ENCODE measurements at regions not wholly inside any gene's neighbourhood (a gene's known extent, or its start where the extent isn't known, plus 50 kb on each side); places are given as distances from the start of the nearest gene placed in this dataset.
"Not testable (repeated sequence)": the region's sequence is repeated elsewhere in the genome, so short reads cannot be mapped to it uniquely, and the experiment has no call there.

DNA sequence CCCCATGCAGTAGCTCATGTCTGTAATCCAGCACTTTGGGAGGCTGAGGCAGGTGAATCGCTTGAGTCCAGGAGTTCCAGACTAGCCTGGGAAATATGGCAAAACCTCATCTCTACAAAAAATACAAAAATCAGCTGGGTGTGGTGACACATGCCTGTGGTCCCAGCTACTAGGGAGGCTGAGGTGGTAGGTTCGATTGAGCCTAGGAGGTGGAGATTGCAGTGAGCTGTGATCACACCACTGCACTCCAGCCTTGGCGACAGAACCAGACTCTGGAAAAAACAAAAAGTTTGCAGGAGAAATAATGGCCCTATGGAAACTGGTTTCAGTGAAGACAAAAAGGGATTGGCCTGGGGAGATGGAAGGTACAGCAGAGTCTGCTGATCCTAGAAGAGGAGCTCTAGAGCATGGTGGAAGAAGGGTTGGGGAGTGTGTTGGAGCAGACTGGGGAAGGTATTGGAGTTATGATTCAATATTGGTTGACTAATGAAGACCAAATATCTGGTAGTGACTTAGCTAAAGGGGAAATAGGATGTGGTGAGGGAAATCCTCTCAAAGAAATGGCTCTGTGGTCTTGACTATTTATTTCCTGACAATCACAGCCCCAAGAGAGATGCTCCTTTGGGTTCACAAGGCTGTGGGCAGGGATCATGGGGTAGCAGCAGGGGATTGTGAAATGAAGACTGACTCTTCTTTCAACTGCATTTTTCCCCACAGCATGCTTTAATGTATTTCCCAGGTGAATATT lies 281.9 kb downstream of the UTRN start:
- no peaks in the 10 kb centered on the region for H3K9me3 ChIP-seq (ENCODE audit: insufficient read depth, low read length)
- no peak for DNase-seq (ENCODE audit: low read depth, low spot score)
- peaks cover 4% of the 10 kb centered on the region for H3K36me3 ChIP-seq (ENCODE audit: insufficient read depth, insufficient read length, low read length)
- H3K27me3 ChIP-seq (ENCODE audit: insufficient read depth, insufficient read length): no peaks in the 10 kb centered on the region
- no peak overlapping the region for H3K9ac ChIP-seq (ENCODE audit: insufficient read length, low read depth)
- H3K4me1 ChIP-seq (ENCODE audit: insufficient read depth, insufficient read length): no peaks in the 10 kb centered on the region
- TF ChIP-seq ZNF274 (IDR thresholded peaks at IDR 0.05; ENCODE audit: low read depth, low read length) (no peak), SUZ12 (IDR thresholded peaks at IDR 0.05; ENCODE audit: extremely low read depth, insufficient read depth, insufficient read length) (no peak), YY1 (IDR thresholded peaks at IDR 0.05; ENCODE audit: insufficient read depth, insufficient read length) (no peak)
- no peak overlapping the region for H3K4me3 ChIP-seq (ENCODE audit: insufficient read length, low read depth)

DNA sequence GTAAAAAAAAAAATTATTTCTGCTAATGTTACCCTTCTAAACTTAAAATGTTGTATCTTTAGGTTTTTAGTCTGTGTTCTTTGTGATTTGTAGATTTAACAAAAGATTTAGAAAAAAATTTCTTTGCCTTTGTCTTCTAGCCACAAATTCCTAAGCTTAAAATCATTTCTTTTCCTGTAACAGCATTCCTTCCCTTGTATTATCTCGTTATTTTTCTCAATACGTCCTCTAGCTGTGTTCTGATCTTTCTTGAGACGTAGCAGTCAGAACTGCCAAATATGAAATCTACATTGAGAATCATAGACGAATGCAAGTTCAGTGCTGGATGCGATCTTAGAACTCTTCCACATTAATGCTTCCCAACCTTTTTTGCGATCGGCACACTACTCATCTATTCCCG lies 283.1 kb downstream of the UTRN start:
- Histone ChIP-seq H3K9ac (ENCODE audit: insufficient read length, low read depth) (no peak overlapping the region), H3K9me3 (ENCODE audit: insufficient read depth, low read length) (no peaks in the 10 kb centered on the region), H3K4me3 (ENCODE audit: insufficient read length, low read depth) (no peak overlapping the region), H3K4me1 (ENCODE audit: insufficient read depth, insufficient read length) (no peaks in the 10 kb centered on the region), H3K27me3 (ENCODE audit: insufficient read depth, insufficient read length) (no peaks in the 10 kb centered on the region), H3K36me3 (ENCODE audit: insufficient read depth, insufficient read length, low read length) (peaks cover 4% of the 10 kb centered on the region)
- no peak for DNase-seq (ENCODE audit: low read depth, low spot score)
- no peak for TF ChIP-seq YY1 (IDR thresholded peaks at IDR 0.05; ENCODE audit: insufficient read depth, insufficient read length)
- no peak for TF ChIP-seq ZNF274 (IDR thresholded peaks at IDR 0.05; ENCODE audit: low read depth, low read length)
- TF ChIP-seq SUZ12 (IDR thresholded peaks at IDR 0.05; ENCODE audit: extremely low read depth, insufficient read depth, insufficient read length): no peak

DNA sequence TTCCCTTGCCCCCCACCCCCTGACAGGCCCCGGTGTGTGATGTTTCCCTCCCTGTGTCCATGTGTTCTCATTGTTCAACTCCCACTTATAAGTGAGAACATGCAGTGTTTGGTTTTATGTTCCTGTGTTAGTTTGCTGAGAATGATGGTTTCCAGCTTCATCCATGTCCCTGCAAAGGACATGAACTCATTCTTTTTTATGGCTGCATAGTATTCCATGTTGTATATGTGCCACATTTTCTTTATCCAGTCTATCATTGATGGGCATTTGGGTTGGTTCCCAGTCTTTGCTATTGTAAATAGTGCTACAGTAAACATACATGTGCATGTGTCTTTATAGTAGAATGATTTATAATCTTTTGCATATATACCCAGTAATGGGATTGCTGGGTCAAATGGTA lies 287.4 kb downstream of the UTRN start:
- not testable (repeated sequence) for DNase-seq (ENCODE audit: low read depth, low spot score); H3K9me3 ChIP-seq (ENCODE audit: insufficient read depth, low read length); H3K9ac ChIP-seq (ENCODE audit: insufficient read length, low read depth); H3K27me3 ChIP-seq (ENCODE audit: insufficient read depth, insufficient read length); H3K36me3 ChIP-seq (ENCODE audit: insufficient read depth, insufficient read length, low read length); H3K4me3 ChIP-seq (ENCODE audit: insufficient read length, low read depth); H3K4me1 ChIP-seq (ENCODE audit: insufficient read depth, insufficient read length)

DNA sequence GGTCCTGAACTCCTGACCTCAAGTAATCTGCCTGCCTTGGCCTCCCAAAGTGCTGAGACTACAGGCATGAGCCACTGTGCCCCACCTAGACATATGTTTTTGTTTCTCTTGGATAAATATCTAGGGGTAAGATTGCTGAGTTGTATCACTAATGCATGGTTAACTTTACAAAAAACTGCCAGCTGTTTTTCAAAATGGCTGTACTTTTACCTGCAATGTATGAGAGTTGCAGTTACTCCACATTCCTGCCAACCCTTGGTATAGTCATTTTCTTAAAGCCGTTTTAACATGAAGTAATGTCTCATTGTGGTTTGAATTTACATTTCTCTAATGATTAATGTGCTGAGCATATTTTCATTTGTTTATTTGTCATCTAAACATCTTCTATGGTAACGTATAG lies 289.7 kb downstream of the UTRN start:
- H3K27me3 ChIP-seq (ENCODE audit: insufficient read depth, insufficient read length): no peaks in the 10 kb centered on the region
- no peak overlapping the region for H3K9ac ChIP-seq (ENCODE audit: insufficient read length, low read depth)
- no peaks in the 10 kb centered on the region for H3K9me3 ChIP-seq (ENCODE audit: insufficient read depth, low read length)
- TF ChIP-seq ZNF274 (IDR thresholded peaks at IDR 0.05; ENCODE audit: low read depth, low read length) (no peak), YY1 (IDR thresholded peaks at IDR 0.05; ENCODE audit: insufficient read depth, insufficient read length) (no peak), SUZ12 (IDR thresholded peaks at IDR 0.05; ENCODE audit: extremely low read depth, insufficient read depth, insufficient read length) (no peak)
- no peak overlapping the region for H3K4me3 ChIP-seq (ENCODE audit: insufficient read length, low read depth)
- DNase-seq (ENCODE audit: low read depth, low spot score): no peak
- H3K36me3 ChIP-seq (ENCODE audit: insufficient read depth, insufficient read length, low read length): peaks cover 6% of the 10 kb centered on the region
- H3K4me1 ChIP-seq (ENCODE audit: insufficient read depth, insufficient read length): no peaks in the 10 kb centered on the region

DNA sequence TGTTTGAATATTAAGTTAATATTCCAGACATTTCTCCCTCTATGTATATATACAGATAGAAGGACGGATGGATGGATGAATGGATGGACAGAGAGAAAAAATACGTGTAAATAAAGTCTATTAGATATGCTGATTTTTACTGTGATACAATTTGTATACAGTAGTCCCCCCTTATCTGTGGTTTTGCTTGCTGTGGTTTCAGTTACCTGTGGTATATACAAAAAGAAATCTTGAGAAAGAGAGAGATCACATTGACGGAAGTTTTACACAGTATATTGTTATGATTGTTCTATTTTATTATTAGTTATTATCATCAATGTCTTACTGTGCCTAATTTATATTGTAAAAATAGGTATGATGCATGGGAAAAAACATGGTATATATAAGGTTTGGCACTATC lies 290.2 kb downstream of the UTRN start:
- H3K9ac ChIP-seq (ENCODE audit: insufficient read length, low read depth): no peak overlapping the region
- peaks cover 6% of the 10 kb centered on the region for H3K36me3 ChIP-seq (ENCODE audit: insufficient read depth, insufficient read length, low read length)
- DNase-seq (ENCODE audit: low read depth, low spot score): no peak
- no peaks in the 10 kb centered on the region for H3K9me3 ChIP-seq (ENCODE audit: insufficient read depth, low read length)
- H3K4me1 ChIP-seq (ENCODE audit: insufficient read depth, insufficient read length): no peaks in the 10 kb centered on the region
- no peak for TF ChIP-seq YY1 (IDR thresholded peaks at IDR 0.05; ENCODE audit: insufficient read depth, insufficient read length)
- TF ChIP-seq SUZ12 (IDR thresholded peaks at IDR 0.05; ENCODE audit: extremely low read depth, insufficient read depth, insufficient read length): no peak
- TF ChIP-seq ZNF274 (IDR thresholded peaks at IDR 0.05; ENCODE audit: low read depth, low read length): no peak
- H3K27me3 ChIP-seq (ENCODE audit: insufficient read depth, insufficient read length): no peaks in the 10 kb centered on the region
- no peak overlapping the region for H3K4me3 ChIP-seq (ENCODE audit: insufficient read length, low read depth)

DNA sequence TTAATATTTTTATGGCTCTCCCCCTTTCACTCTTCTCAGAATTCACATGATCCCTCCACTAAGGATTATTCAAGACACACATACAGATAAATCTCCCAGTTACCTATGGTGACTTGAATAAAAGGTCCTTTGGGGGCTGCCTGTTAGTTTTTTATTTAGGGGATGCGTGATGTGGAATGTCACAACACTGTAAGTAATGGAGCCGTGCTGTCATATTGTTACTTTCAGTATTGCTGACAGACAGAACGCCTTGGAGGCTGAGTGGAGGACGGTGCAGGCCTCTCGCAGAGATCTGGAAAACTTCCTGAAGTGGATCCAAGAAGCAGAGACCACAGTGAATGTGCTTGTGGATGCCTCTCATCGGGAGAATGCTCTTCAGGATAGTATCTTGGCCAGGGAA lies 291.7 kb downstream of the UTRN start:
- H3K9ac ChIP-seq (ENCODE audit: insufficient read length, low read depth): no peak overlapping the region
- H3K36me3 ChIP-seq (ENCODE audit: insufficient read depth, insufficient read length, low read length): peaks cover 6% of the 10 kb centered on the region
- H3K4me3 ChIP-seq (ENCODE audit: insufficient read length, low read depth): no peak overlapping the region
- H3K9me3 ChIP-seq (ENCODE audit: insufficient read depth, low read length): no peaks in the 10 kb centered on the region
- no peak for TF ChIP-seq ZNF274 (IDR thresholded peaks at IDR 0.05; ENCODE audit: low read depth, low read length)
- TF ChIP-seq SUZ12 (IDR thresholded peaks at IDR 0.05; ENCODE audit: extremely low read depth, insufficient read depth, insufficient read length): no peak
- TF ChIP-seq YY1 (IDR thresholded peaks at IDR 0.05; ENCODE audit: insufficient read depth, insufficient read length): no peak
- no peaks in the 10 kb centered on the region for H3K4me1 ChIP-seq (ENCODE audit: insufficient read depth, insufficient read length)
- no peak for DNase-seq (ENCODE audit: low read depth, low spot score)
- no peaks in the 10 kb centered on the region for H3K27me3 ChIP-seq (ENCODE audit: insufficient read depth, insufficient read length)

DNA sequence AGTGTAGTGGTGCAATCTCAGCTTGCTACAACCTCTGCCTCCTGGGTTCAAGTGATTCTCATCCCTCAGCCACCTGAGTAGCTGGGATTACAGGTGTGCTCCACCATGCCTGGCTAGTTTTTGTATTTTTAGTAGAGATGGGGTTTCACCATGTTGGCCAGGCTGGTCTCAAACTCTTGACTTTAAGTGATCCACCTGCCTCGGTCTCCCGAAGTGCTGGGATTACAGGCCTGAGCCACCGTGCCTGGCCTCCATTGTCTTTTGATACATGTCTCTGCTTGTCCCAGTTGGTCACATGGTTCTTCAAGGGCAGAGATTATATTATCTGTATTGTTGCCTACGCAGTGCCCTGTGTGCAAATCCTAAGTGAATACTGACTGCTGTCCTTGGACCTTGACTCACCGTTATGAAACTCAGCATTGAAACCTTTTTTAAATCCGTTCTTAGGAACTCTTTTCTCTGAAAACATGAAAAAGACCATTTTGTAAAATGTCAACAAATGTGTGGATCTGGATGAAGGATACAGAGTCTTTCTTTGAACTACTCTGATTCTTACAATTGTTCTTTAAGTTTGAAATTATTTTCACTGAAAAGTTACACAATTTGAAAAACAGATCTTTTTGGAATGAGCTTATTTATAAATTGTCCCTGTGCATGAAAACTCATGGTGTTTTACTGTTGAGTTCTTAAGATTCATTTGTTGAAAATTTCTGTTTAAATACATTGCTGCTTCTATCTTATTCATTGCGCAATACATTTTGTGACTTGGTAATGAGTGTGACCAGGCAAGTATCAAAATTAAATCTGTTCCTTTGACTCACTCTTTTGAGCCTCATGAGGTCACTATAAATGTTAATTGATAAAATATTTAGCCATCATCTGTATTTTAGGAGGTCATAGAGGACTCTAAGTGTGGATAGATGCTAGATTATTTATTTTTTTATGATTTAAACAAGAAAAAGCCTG lies 293.5 kb downstream of the UTRN start:
- TF ChIP-seq ZNF274 (IDR thresholded peaks at IDR 0.05; ENCODE audit: low read depth, low read length) (no peak), SUZ12 (IDR thresholded peaks at IDR 0.05; ENCODE audit: extremely low read depth, insufficient read depth, insufficient read length) (no peak), YY1 (IDR thresholded peaks at IDR 0.05; ENCODE audit: insufficient read depth, insufficient read length) (no peak)
- Histone ChIP-seq H3K9me3 (ENCODE audit: insufficient read depth, low read length) (no peaks in the 10 kb centered on the region), H3K4me1 (ENCODE audit: insufficient read depth, insufficient read length) (no peaks in the 10 kb centered on the region), H3K36me3 (ENCODE audit: insufficient read depth, insufficient read length, low read length) (peaks cover 6% of the 10 kb centered on the region), H3K27me3 (ENCODE audit: insufficient read depth, insufficient read length) (no peaks in the 10 kb centered on the region), H3K9ac (ENCODE audit: insufficient read length, low read depth) (no peak overlapping the region), H3K4me3 (ENCODE audit: insufficient read length, low read depth) (no peak overlapping the region)
- DNase-seq (ENCODE audit: low read depth, low spot score): no peak

Data from NT2/D1 (cell line).